GM18519 (cell line): ENCODE measurements at regions not wholly inside any gene's neighbourhood (a gene's known extent, or its start where the extent isn't known, plus 50 kb on each side); places are given as distances from the start of the nearest gene placed in this dataset.
"Not testable (repeated sequence)": the region's sequence is repeated elsewhere in the genome, so short reads cannot be mapped to it uniquely, and the experiment has no call there.

Source experiments
- ATAC-seq: cut with Tn5 transposase; IDR thresholded peaks from one replicate; pipeline ENCODE4 v1.9.1; 2021; ENCODE audit warnings: mild to moderate bottlenecking, moderate library complexity; ENCODE audit not compliant: unreplicated experiment, low FRiP score

GRCh38 chr4:14383652-14384051, 618.6 kb upstream of the CPEB2 start:
- peak; percentile 47 for ATAC-seq

- ATAC-seq, result no peak
Measured at GRCh38 chr4:14384824-14385223, 617.5 kb upstream of the CPEB2 start.

- no peak for ATAC-seq
Measured at GRCh38 chr4:14386196-14386595, 616.1 kb upstream of the CPEB2 start.

- no peak for ATAC-seq
Measured at GRCh38 chr4:14387647-14388046, 614.6 kb upstream of the CPEB2 start.

GRCh38 chr4:14392378-14392777, 609.9 kb upstream of the CPEB2 start:
- ATAC-seq, result no peak

GRCh38 chr4:14396183-14396582, 606.1 kb upstream of the CPEB2 start:
- ATAC-seq, result no peak

- no peak for ATAC-seq
Measured at GRCh38 chr4:14399848-14400247, 602.4 kb upstream of the CPEB2 start.

GRCh38 chr4:14400307-14400706, 602.0 kb upstream of the CPEB2 start:
- ATAC-seq, result no peak

GRCh38 chr4:14403132-14403531, 599.1 kb upstream of the CPEB2 start:
- ATAC-seq, result no peak

GRCh38 chr4:14404730-14405129, 597.6 kb upstream of the CPEB2 start:
- no peak for ATAC-seq

- no peak for ATAC-seq
Measured at GRCh38 chr4:14410516-14410915, 591.8 kb upstream of the CPEB2 start.

GRCh38 chr4:14415146-14415545, 587.1 kb upstream of the CPEB2 start:
- ATAC-seq, result no peak

- no peak for ATAC-seq
Measured at GRCh38 chr4:14419516-14419915, 582.8 kb upstream of the CPEB2 start.

GRCh38 chr4:14426297-14426696, 576.0 kb upstream of the CPEB2 start:
- not testable (repeated sequence) for ATAC-seq

- ATAC-seq, result no peak
Measured at GRCh38 chr4:14428125-14428524, 574.2 kb upstream of the CPEB2 start.

- no peak for ATAC-seq
Measured at GRCh38 chr4:14431155-14432134, 570.8 kb upstream of the CPEB2 start.

GRCh38 chr4:14434483-14434882, 567.8 kb upstream of the CPEB2 start:
- ATAC-seq, result no peak

- ATAC-seq, result no peak
Measured at GRCh38 chr4:14434916-14435315, 567.4 kb upstream of the CPEB2 start.

GRCh38 chr4:14441561-14441960, 560.7 kb upstream of the CPEB2 start:
- no peak for ATAC-seq

- no peak for ATAC-seq
Measured at GRCh38 chr4:14445882-14446281, 556.4 kb upstream of the CPEB2 start.

GRCh38 chr4:14446311-14446710, 556.0 kb upstream of the CPEB2 start:
- no peak for ATAC-seq

GRCh38 chr4:14446904-14447303, 555.4 kb upstream of the CPEB2 start:
- no peak for ATAC-seq
